Activated T-helper 2 cell treated with anti-CD3 and anti-CD28 coated beads, Interferon-gamma antibody, Interleukin-2, Interleukin-4, amounts not matched to agents 10 μg/mL and 5 μg/mL and 100 μg/mL, durations not matched to agents 14 hours and 24 hours and 36 hours (primary cell): ENCODE measurements at regions not wholly inside any gene's neighbourhood (a gene's known extent, or its start where the extent isn't known, plus 50 kb on each side); places are given as distances from the start of the nearest gene placed in this dataset.

Source experiments
- DNase-seq: peaks from one replicate; pipeline ENCODE4 v3.0.0; 2021; ENCODE audit warnings: low spot score
- H3K27ac Mint-ChIP-seq: one replicate; pipeline ENCODE4 v1.8.0; 2021; ENCODE audit warnings: mixed read lengths
- H3K27me3 Mint-ChIP-seq: one replicate; pipeline ENCODE4 v1.8.0; 2021; ENCODE audit warnings: low read depth, mixed read lengths
- H3K36me3 Mint-ChIP-seq: one replicate; pipeline ENCODE4 v1.8.0; 2021; ENCODE audit warnings: low read depth, mixed read lengths
- H3K4me1 Mint-ChIP-seq: one replicate; pipeline ENCODE4 v1.8.0; 2021; ENCODE audit warnings: low read depth, mixed read lengths
- H3K4me3 Mint-ChIP-seq: one replicate; pipeline ENCODE4 v1.8.0; 2021; ENCODE audit warnings: low read depth, mild to moderate bottlenecking, moderate library complexity, mixed read lengths
- H3K9me3 Mint-ChIP-seq: one replicate; pipeline ENCODE4 v1.8.0; 2021; ENCODE audit warnings: mixed read lengths
- intact Hi-C: fragments of 100-400 bp; cut with micrococcal nuclease; formaldehyde crosslinking; loops from one replicate; pipeline ENCODE4 v1.15.1; 2023

DNA sequence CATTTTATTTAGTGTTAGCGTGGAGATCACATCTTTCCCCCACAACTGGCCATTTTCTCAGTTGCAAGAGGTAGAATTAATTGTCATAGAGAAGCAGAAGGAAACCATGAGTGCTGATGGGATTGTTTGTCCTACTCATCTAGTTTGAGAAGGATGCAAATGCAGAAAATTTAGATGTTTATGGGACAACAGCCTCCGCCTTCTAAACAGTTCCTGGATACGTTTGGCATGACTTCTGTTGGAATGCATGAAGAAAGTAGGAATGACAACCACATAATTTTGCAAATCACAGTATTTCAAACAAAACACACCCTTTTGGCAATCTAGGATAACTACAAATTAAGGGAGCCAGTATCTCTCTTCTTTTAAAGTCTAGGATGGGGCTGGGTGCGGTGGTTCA lies 240.1 kb upstream of the SUCLG2 start:
- Mint-ChIP-seq H3K4me3 (no peak overlapping the region), H3K36me3 (no peaks in the 10 kb centered on the region), H3K27ac (no peak overlapping the region), H3K27me3 (peaks cover 2% of the 10 kb centered on the region), H3K9me3 (no peaks in the 10 kb centered on the region), H3K4me1 (no peaks in the 10 kb centered on the region)
- no peak for DNase-seq
- intact Hi-C loops, result no loop called here

GRCh38 chr3:67884345-67884744 lies 229.9 kb upstream of the SUCLG2 start:
- no peak overlapping the region for H3K27ac Mint-ChIP-seq

DNA sequence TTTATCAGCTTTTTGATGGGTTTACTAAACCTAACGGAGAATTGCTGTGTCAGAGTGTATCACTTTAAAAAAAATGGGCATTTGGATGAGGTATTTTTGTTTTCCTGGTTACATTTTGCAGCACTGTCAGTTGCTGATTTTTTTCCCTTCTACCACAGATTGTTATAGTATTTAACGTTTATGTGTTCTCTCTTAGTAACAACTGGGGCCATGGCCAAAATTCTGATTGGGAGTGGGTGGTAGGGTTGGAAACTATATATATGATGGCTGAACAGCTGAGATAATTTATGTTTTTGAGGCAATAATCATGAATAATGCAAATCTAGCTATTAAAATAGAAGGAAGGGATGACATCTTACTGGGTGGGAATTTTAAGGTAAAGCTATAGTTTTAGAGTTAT lies 229.4 kb upstream of the SUCLG2 start:
- Mint-ChIP-seq H3K27me3 (no peaks in the 10 kb centered on the region), H3K36me3 (no peaks in the 10 kb centered on the region), H3K4me1 (no peaks in the 10 kb centered on the region), H3K9me3 (peaks cover 4% of the 10 kb centered on the region), H3K27ac (no peak overlapping the region), H3K4me3 (no peak overlapping the region)
- intact Hi-C loops, result no loop called here
- no peak for DNase-seq

More at GRCh38 chr3:67884345-67884744, 229.9 kb upstream of the SUCLG2 start:
- Mint-ChIP-seq H3K4me3 (no peak overlapping the region), H3K27me3 (no peaks in the 10 kb centered on the region), H3K9me3 (peaks cover 7% of the 10 kb centered on the region), H3K36me3 (no peaks in the 10 kb centered on the region), H3K4me1 (no peaks in the 10 kb centered on the region)
- intact Hi-C loops, result no loop called here
- no peak for DNase-seq

DNA sequence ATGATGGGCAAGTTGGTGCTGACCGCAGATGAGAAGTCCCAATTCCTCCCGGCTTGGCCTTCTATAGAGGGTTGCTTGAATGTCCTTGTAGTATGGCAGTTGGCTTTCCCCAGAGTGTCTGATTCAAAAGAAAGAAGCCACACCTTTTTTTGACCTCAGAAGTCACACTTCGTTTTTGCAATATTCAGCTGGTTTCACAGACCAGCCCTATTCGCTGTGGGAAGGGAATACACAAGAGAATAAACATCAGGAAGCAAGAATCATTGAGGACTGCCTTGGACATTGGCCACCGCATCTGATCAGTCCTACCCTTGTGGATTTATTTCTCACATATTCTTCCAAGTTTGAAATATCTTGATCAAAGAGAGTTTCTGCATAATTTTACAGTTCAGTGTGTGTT lies 228.6 kb upstream of the SUCLG2 start:
- intact Hi-C loops, result no loop called here
- H3K27me3 Mint-ChIP-seq, result no peaks in the 10 kb centered on the region

GRCh38 chr3:67876261-67876660 lies 221.8 kb upstream of the SUCLG2 start:
- intact Hi-C loops, result no loop called here
- Mint-ChIP-seq H3K27me3 (no peaks in the 10 kb centered on the region), H3K4me3 (no peak overlapping the region), H3K27ac (no peak overlapping the region), H3K4me1 (no peaks in the 10 kb centered on the region), H3K36me3 (no peaks in the 10 kb centered on the region), H3K9me3 (no peaks in the 10 kb centered on the region)
- no peak for DNase-seq

More for the DNA sequence above, 228.6 kb upstream of the SUCLG2 start:
- no peaks in the 10 kb centered on the region for H3K4me1 Mint-ChIP-seq
- H3K9me3 Mint-ChIP-seq, result no peaks in the 10 kb centered on the region
- no peak for DNase-seq
- no peak overlapping the region for H3K27ac Mint-ChIP-seq
- H3K36me3 Mint-ChIP-seq, result no peaks in the 10 kb centered on the region
- H3K4me3 Mint-ChIP-seq, result no peak overlapping the region

GRCh38 chr3:67875858-67876257 lies 221.4 kb upstream of the SUCLG2 start:
- Mint-ChIP-seq H3K9me3 (no peaks in the 10 kb centered on the region), H3K4me3 (no peak overlapping the region), H3K4me1 (no peaks in the 10 kb centered on the region), H3K27ac (no peak overlapping the region), H3K27me3 (peaks cover 2% of the 10 kb centered on the region), H3K36me3 (no peaks in the 10 kb centered on the region)
- intact Hi-C loops, result no loop called here
- no peak for DNase-seq

DNA sequence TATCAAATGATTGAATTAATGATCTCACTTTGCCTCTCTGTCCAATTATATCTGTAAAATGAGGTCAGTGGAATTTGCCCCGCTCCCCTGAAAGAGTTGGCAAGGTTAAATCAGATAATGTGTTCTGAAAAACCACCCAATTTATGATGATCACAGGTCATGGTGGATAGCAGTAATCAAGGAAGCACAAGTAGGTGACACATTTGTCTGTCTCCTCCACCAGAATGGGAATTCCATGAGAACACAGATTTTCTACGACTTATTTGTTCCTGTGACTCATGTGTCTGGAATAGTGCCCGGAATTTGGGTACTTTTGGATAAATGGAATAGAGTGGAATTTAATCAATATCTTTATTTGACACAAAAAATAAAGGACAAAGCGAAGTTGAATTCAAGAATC lies 220.9 kb upstream of the SUCLG2 start:
- Mint-ChIP-seq H3K27ac (no peak overlapping the region), H3K9me3 (no peaks in the 10 kb centered on the region), H3K27me3 (peaks cover 2% of the 10 kb centered on the region), H3K36me3 (no peaks in the 10 kb centered on the region), H3K4me3 (no peak overlapping the region), H3K4me1 (no peaks in the 10 kb centered on the region)
- DNase-seq, result no peak
- intact Hi-C loops, result no loop called here

- no peak overlapping the region for H3K27ac Mint-ChIP-seq
- peaks cover 2% of the 10 kb centered on the region for H3K27me3 Mint-ChIP-seq
- no peak for DNase-seq
- H3K4me3 Mint-ChIP-seq, result no peak overlapping the region
- intact Hi-C loops, result no loop called here
- no peaks in the 10 kb centered on the region for H3K9me3 Mint-ChIP-seq
- no peaks in the 10 kb centered on the region for H3K4me1 Mint-ChIP-seq
- no peaks in the 10 kb centered on the region for H3K36me3 Mint-ChIP-seq
These were observed 216.1 kb upstream of the SUCLG2 start for GRCh38 chr3:67870477-67870876.

GRCh38 chr3:67866571-67866970 lies 212.2 kb upstream of the SUCLG2 start:
- Mint-ChIP-seq H3K36me3 (no peaks in the 10 kb centered on the region), H3K4me3 (no peak overlapping the region), H3K27ac (no peak overlapping the region), H3K27me3 (peaks cover 2% of the 10 kb centered on the region), H3K9me3 (no peaks in the 10 kb centered on the region), H3K4me1 (no peaks in the 10 kb centered on the region)
- intact Hi-C loops, result no loop called here
- no peak for DNase-seq

DNA sequence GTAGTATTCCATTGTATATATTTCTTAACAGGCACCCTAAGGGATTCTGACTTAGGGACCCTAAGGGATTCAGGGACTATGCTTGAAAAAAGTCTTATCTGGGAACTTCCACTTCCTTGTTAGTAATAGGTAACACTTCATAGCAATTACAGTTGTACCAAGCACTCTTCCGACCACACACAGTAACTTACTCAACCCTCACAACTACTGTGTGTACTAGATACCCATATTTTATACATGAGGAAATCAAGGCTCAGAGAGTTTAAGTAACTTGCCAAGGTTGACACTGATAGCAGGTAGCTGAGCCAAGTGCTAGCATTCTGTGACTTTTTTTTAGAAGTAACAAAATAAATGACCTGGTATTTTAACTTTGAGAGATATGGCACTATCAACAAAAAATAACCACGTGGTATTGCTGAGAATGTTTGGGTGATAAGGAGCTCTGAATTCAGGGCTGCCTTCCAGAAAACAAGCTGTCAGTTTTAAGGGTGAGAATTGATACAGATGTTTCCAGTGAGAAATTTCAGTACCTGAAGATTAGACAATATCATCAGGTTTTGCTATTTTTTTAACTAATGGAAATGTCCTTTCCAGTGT lies 210.3 kb upstream of the SUCLG2 start:
- no peak overlapping the region for H3K4me3 Mint-ChIP-seq
- no peak overlapping the region for H3K27ac Mint-ChIP-seq
- intact Hi-C loops, result no loop called here
- H3K36me3 Mint-ChIP-seq, result no peaks in the 10 kb centered on the region
- no peaks in the 10 kb centered on the region for H3K27me3 Mint-ChIP-seq
- H3K4me1 Mint-ChIP-seq, result no peaks in the 10 kb centered on the region
- H3K9me3 Mint-ChIP-seq, result no peaks in the 10 kb centered on the region
- DNase-seq, result no peak

GRCh38 chr3:67863869-67864268 lies 209.5 kb upstream of the SUCLG2 start:
- H3K9me3 Mint-ChIP-seq, result no peaks in the 10 kb centered on the region
- H3K4me1 Mint-ChIP-seq, result no peaks in the 10 kb centered on the region
- H3K36me3 Mint-ChIP-seq, result no peaks in the 10 kb centered on the region

GRCh38 chr3:67860429-67860828 lies 206.0 kb upstream of the SUCLG2 start:
- Mint-ChIP-seq H3K36me3 (no peaks in the 10 kb centered on the region), H3K4me1 (no peaks in the 10 kb centered on the region), H3K4me3 (no peak overlapping the region), H3K27me3 (no peaks in the 10 kb centered on the region), H3K27ac (no peak overlapping the region), H3K9me3 (no peaks in the 10 kb centered on the region)
- intact Hi-C loops, result no loop called here
- no peak for DNase-seq

More at GRCh38 chr3:67863869-67864268, 209.5 kb upstream of the SUCLG2 start:
- no peaks in the 10 kb centered on the region for H3K27me3 Mint-ChIP-seq
- DNase-seq, result no peak
- H3K4me3 Mint-ChIP-seq, result no peak overlapping the region
- H3K27ac Mint-ChIP-seq, result no peak overlapping the region
- intact Hi-C loops, result no loop called here

DNA sequence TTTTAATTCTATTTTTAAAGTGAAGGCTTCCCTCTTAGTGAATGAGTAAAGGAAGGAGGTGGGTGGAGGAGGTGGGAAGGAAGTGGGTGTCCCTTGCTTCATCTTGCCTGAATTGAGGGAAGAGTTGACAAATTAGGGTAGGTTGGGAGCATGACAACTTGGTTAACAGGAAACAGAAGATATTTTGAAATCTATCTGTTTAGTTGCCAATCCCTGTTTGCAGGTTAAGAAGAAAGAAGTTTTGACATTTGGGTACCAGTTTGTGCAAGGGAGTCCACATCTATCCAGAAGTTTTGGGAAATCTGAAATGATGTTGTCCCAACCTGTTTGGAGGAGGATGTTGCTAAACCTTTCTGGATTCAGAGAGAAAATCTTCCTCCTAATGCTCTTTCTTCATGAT lies 204.1 kb upstream of the SUCLG2 start:
- H3K4me3 Mint-ChIP-seq, result no peak overlapping the region

GRCh38 chr3:67856718-67857117 lies 202.3 kb upstream of the SUCLG2 start:
- H3K27ac Mint-ChIP-seq, result no peak overlapping the region

More for the DNA sequence above, 204.1 kb upstream of the SUCLG2 start:
- intact Hi-C loops, result no loop called here
- Mint-ChIP-seq H3K36me3 (no peaks in the 10 kb centered on the region), H3K4me1 (no peaks in the 10 kb centered on the region), H3K27me3 (no peaks in the 10 kb centered on the region), H3K27ac (no peak overlapping the region), H3K9me3 (no peaks in the 10 kb centered on the region)
- DNase-seq, result no peak

More at GRCh38 chr3:67856718-67857117, 202.3 kb upstream of the SUCLG2 start:
- Mint-ChIP-seq H3K9me3 (no peaks in the 10 kb centered on the region), H3K36me3 (no peaks in the 10 kb centered on the region), H3K4me3 (no peak overlapping the region), H3K4me1 (no peaks in the 10 kb centered on the region), H3K27me3 (no peaks in the 10 kb centered on the region)
- intact Hi-C loops, result no loop called here
- no peak for DNase-seq
